GM18511 (cell line): ENCODE measurements at regions not wholly inside any gene's neighbourhood (a gene's known extent, or its start where the extent isn't known, plus 50 kb on each side); places are given as distances from the start of the nearest gene placed in this dataset.
A peak's percentile ranks its signal among the peaks of the same experiment; 100 is the strongest.

Source experiments
- ATAC-seq: cut with Tn5 transposase; IDR thresholded peaks from one replicate; pipeline ENCODE4 v1.9.1; 2021; ENCODE audit warnings: mild to moderate bottlenecking, moderate library complexity; ENCODE audit not compliant: unreplicated experiment

GRCh38 chrX:33726281-33727160 lies 405.6 kb downstream of the FAM47A start:
- no peak for ATAC-seq

- no peak for ATAC-seq
These were observed 406.4 kb downstream of the FAM47A start for GRCh38 chrX:33725535-33726210.

DNA sequence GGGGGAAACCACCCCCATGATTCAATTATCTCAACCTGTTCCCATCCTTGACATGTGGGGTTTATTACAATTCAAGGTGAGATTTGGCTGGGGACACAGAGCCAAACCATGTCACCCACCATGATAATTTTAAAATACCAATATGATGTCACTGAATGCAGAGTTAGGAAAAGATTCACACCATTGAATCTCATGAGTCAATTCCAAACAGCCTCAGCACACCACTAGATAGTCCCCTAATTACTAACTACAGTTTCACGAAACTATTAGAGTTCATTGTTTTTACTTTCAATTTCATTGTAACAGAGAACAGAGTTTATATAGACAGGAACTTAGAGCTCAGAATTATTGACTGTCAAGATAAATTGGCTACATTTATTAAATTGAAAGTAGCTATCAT lies 410.2 kb downstream of the FAM47A start:
- ATAC-seq = peak; percentile 55

- ATAC-seq = no peak
These were observed 446.0 kb downstream of the FAM47A start for GRCh38 chrX:33686105-33686504.
